ENCODE measurements at regions not wholly inside any gene's neighbourhood (a gene's known extent, or its start where the extent isn't known, plus 50 kb on each side); places are given as distances from the start of the nearest gene placed in this dataset.

DNA sequence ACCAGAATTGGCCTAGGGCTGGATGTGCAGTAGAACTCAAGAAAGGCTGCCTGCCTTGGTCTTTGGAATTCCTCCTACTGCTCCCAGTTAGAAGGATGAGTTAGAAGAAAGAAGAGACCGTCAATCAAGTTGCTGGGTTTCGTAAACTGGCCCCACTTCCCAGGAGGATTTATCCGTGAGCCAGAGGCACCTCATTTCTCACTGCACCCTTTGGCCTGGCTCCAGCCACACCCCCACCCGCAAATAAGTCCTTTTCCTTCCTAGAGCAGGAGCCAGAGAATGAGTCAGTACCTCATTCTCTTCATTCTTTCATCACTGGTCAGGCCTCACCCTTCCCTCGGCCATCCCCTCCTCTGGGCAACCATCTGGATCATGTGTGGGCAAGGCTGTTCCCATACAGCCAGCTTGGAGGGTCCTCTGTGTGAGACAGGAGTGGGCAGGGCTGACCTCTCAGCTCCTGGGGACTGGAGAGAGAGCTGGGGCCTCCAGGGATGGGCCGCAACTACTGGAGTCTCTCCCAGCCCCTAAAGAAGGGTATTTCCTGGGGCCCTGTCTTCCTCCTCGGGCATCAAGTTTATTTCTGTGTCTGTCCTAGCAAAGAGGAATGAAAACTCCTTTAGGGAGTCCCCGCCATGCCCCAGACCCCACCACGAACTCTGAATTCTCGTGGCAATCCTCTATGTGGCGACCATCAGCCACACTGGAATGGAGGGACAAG is 87.2 kb upstream of the DUSP5 start:
- H3K4me3 Mint-ChIP-seq: no peak overlapping the region
- H3K4me2 ChIP-seq: no peak overlapping the region
- DNase-seq (ENCODE audit: low spot score): no peak
- no peak overlapping the region for H3K27ac Mint-ChIP-seq
- TF ChIP-seq ZNF114 (CRISPR knock-in tag; IDR thresholded peaks at IDR 0.05): no peak
- no peak for TF ChIP-seq EZH2phosphoT487 (IDR thresholded peaks at IDR 0.05; ENCODE audit: unreplicated experiment)
- TF ChIP-seq POLR2AphosphoS5 (IDR thresholded peaks at IDR 0.05; ENCODE audit: low read depth): no peak
- no peak for TF ChIP-seq STAT1 (IDR thresholded peaks at IDR 0.05; ENCODE audit: unreplicated experiment)
- TF ChIP-seq, protein P1, sequence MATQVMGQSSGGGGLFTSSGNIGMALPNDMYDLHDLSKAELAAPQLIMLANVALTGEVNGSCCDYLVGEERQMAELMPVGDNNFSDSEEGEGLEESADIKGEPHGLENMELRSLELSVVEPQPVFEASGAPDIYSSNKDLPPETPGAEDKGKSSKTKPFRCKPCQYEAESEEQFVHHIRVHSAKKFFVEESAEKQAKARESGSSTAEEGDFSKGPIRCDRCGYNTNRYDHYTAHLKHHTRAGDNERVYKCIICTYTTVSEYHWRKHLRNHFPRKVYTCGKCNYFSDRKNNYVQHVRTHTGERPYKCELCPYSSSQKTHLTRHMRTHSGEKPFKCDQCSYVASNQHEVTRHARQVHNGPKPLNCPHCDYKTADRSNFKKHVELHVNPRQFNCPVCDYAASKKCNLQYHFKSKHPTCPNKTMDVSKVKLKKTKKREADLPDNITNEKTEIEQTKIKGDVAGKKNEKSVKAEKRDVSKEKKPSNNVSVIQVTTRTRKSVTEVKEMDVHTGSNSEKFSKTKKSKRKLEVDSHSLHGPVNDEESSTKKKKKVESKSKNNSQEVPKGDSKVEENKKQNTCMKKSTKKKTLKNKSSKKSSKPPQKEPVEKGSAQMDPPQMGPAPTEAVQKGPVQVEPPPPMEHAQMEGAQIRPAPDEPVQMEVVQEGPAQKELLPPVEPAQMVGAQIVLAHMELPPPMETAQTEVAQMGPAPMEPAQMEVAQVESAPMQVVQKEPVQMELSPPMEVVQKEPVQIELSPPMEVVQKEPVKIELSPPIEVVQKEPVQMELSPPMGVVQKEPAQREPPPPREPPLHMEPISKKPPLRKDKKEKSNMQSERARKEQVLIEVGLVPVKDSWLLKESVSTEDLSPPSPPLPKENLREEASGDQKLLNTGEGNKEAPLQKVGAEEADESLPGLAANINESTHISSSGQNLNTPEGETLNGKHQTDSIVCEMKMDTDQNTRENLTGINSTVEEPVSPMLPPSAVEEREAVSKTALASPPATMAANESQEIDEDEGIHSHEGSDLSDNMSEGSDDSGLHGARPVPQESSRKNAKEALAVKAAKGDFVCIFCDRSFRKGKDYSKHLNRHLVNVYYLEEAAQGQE (IDR thresholded peaks at IDR 0.05; ENCODE audit: unreplicated experiment): no peak
- no peak for TF ChIP-seq JUNB (IDR thresholded peaks at IDR 0.05; ENCODE audit: unreplicated experiment)
- TF ChIP-seq, protein P2, sequence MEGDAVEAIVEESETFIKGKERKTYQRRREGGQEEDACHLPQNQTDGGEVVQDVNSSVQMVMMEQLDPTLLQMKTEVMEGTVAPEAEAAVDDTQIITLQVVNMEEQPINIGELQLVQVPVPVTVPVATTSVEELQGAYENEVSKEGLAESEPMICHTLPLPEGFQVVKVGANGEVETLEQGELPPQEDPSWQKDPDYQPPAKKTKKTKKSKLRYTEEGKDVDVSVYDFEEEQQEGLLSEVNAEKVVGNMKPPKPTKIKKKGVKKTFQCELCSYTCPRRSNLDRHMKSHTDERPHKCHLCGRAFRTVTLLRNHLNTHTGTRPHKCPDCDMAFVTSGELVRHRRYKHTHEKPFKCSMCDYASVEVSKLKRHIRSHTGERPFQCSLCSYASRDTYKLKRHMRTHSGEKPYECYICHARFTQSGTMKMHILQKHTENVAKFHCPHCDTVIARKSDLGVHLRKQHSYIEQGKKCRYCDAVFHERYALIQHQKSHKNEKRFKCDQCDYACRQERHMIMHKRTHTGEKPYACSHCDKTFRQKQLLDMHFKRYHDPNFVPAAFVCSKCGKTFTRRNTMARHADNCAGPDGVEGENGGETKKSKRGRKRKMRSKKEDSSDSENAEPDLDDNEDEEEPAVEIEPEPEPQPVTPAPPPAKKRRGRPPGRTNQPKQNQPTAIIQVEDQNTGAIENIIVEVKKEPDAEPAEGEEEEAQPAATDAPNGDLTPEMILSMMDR (conservative IDR thresholded peaks at IDR 0.05; ENCODE audit: low read depth in 2 of 2): no peak
- no peak for TF ChIP-seq ZNF331 (CRISPR knock-in tag; IDR thresholded peaks at IDR 0.05; ENCODE audit: low read depth)
- no peak for TF ChIP-seq EZH2 (IDR thresholded peaks at IDR 0.05; ENCODE audit: low read depth, unreplicated experiment)
- TF ChIP-seq, protein P3, sequence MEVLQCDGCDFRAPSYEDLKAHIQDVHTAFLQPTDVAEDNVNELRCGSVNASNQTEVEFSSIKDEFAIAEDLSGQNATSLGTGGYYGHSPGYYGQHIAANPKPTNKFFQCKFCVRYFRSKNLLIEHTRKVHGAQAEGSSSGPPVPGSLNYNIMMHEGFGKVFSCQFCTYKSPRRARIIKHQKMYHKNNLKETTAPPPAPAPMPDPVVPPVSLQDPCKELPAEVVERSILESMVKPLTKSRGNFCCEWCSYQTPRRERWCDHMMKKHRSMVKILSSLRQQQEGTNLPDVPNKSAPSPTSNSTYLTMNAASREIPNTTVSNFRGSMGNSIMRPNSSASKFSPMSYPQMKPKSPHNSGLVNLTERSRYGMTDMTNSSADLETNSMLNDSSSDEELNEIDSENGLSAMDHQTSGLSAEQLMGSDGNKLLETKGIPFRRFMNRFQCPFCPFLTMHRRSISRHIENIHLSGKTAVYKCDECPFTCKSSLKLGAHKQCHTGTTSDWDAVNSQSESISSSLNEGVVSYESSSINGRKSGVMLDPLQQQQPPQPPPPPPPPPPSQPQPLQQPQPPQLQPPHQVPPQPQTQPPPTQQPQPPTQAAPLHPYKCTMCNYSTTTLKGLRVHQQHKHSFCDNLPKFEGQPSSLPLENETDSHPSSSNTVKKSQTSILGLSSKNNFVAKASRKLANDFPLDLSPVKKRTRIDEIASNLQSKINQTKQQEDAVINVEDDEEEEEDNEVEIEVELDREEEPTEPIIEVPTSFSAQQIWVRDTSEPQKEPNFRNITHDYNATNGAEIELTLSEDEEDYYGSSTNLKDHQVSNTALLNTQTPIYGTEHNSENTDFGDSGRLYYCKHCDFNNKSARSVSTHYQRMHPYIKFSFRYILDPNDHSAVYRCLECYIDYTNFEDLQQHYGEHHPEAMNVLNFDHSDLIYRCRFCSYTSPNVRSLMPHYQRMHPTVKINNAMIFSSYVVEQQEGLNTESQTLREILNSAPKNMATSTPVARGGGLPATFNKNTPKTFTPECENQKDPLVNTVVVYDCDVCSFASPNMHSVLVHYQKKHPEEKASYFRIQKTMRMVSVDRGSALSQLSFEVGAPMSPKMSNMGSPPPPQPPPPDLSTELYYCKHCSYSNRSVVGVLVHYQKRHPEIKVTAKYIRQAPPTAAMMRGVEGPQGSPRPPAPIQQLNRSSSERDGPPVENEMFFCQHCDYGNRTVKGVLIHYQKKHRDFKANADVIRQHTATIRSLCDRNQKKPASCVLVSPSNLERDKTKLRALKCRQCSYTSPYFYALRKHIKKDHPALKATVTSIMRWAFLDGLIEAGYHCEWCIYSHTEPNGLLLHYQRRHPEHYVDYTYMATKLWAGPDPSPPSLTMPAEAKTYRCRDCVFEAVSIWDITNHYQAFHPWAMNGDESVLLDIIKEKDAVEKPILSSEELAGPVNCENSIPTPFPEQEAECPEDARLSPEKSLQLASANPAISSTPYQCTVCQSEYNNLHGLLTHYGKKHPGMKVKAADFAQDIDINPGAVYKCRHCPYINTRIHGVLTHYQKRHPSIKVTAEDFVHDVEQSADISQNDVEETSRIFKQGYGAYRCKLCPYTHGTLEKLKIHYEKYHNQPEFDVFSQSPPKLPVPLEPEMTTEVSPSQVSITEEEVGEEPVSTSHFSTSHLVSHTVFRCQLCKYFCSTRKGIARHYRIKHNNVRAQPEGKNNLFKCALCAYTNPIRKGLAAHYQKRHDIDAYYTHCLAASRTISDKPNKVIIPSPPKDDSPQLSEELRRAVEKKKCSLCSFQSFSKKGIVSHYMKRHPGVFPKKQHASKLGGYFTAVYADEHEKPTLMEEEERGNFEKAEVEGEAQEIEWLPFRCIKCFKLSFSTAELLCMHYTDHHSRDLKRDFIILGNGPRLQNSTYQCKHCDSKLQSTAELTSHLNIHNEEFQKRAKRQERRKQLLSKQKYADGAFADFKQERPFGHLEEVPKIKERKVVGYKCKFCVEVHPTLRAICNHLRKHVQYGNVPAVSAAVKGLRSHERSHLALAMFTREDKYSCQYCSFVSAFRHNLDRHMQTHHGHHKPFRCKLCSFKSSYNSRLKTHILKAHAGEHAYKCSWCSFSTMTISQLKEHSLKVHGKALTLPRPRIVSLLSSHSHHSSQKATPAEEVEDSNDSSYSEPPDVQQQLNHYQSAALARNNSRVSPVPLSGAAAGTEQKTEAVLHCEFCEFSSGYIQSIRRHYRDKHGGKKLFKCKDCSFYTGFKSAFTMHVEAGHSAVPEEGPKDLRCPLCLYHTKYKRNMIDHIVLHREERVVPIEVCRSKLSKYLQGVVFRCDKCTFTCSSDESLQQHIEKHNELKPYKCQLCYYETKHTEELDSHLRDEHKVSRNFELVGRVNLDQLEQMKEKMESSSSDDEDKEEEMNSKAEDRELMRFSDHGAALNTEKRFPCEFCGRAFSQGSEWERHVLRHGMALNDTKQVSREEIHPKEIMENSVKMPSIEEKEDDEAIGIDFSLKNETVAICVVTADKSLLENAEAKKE (CRISPR knock-in tag; IDR thresholded peaks at IDR 0.05): no peak
- TF ChIP-seq NANOG (IDR thresholded peaks at IDR 0.05; ENCODE audit: borderline replicate concordance): no peak
- TF ChIP-seq, protein P4, sequence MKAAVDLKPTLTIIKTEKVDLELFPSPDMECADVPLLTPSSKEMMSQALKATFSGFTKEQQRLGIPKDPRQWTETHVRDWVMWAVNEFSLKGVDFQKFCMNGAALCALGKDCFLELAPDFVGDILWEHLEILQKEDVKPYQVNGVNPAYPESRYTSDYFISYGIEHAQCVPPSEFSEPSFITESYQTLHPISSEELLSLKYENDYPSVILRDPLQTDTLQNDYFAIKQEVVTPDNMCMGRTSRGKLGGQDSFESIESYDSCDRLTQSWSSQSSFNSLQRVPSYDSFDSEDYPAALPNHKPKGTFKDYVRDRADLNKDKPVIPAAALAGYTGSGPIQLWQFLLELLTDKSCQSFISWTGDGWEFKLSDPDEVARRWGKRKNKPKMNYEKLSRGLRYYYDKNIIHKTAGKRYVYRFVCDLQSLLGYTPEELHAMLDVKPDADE (IDR thresholded peaks at IDR 0.05): no peak
- TF ChIP-seq CREB1 (CRISPR knock-in tag; IDR thresholded peaks at IDR 0.05; ENCODE audit: low read depth): no peak
- H3K4me1 ChIP-seq (ENCODE audit: insufficient read depth): 0 out of 2 replicates have a peak, but pooled peaks cover 8% of the 10 kb centered on the region
- H3K27me3 Mint-ChIP-seq (ENCODE audit: insufficient read depth, low read depth, poor library complexity): peaks cover 10% of the 10 kb centered on the region
- ATAC-seq: no peak
- no peaks in the 10 kb centered on the region for H3F3A ChIP-seq (replicated peaks; ENCODE audit: low read depth)
- no peaks in the 10 kb centered on the region for H3K9me2 ChIP-seq (ENCODE audit: insufficient read depth)
- H3K36me3 Mint-ChIP-seq (ENCODE audit: low read depth): no peaks in the 10 kb centered on the region
- H3K27ac ChIP-seq (ENCODE audit: low read depth): no peak overlapping the region
- H3K27me3 ChIP-seq (ENCODE audit: insufficient read depth): no peaks in the 10 kb centered on the region
- H4K20me1 ChIP-seq (replicated peaks; ENCODE audit: insufficient read depth): no peaks in the 10 kb centered on the region
- H2AFZ ChIP-seq: no peak overlapping the region
- H3K4me1 Mint-ChIP-seq: peaks cover 27% of the 10 kb centered on the region
- no peaks in the 10 kb centered on the region for H3K79me2 ChIP-seq (replicated peaks; ENCODE audit: insufficient read depth)
- no peak overlapping the region for H3K4me3 ChIP-seq
- no peaks in the 10 kb centered on the region for H3K36me3 ChIP-seq (ENCODE audit: insufficient read depth)
- H3K9me3 Mint-ChIP-seq: no peaks in the 10 kb centered on the region

All from GM23338 (cell line).